Testis (tissue), 2 donors: ENCODE measurements at regions not wholly inside any gene's neighbourhood (a gene's known extent, or its start where the extent isn't known, plus 50 kb on each side); places are given as distances from the start of the nearest gene placed in this dataset.
"Not testable (repeated sequence)": the region's sequence is repeated elsewhere in the genome, so short reads cannot be mapped to it uniquely, and the experiment has no call there.

ENCODE experiments used
- DNase-seq: peaks from one replicate; pipeline ENCODE4 v3.0.0-alpha.2; 2019
- H3K27ac ChIP-seq, 2 donors: fragments of 200-600 bp; sonication (generic); one replicate each; pipeline ENCODE4 v1.5.1; 2019
- H3K27me3 ChIP-seq: fragments of 200-600 bp; sonication (generic); one replicate; pipeline ENCODE4 v1.5.1; 2019
- H3K36me3 ChIP-seq: fragments of 200-600 bp; sonication (generic); one replicate; pipeline ENCODE4 v1.5.1; 2017; ENCODE audit warnings: low read depth; ENCODE audit errors: missing control alignments
- H3K4me1 ChIP-seq: fragments of 200-600 bp; sonication (generic); one replicate; pipeline ENCODE4 v1.5.1; 2019
- H3K4me3 ChIP-seq, 2 donors: fragments of 200-600 bp; sonication (generic); one replicate each; pipeline ENCODE4 v1.5.1; 2017 to 2019
- H3K9me3 ChIP-seq: fragments of 200-600 bp; sonication (generic); one replicate; pipeline ENCODE4 v1.5.1; 2017
- CTCF ChIP-seq, 3 experiments: fragments of 450-650 bp in 2 of 3; fragments of 200-600 bp in 1 of 3; sonication (generic) in 1 of 3; IDR thresholded peaks; one replicate each; pipeline ENCODE4 v1.5.1; 2016 to 2019; ENCODE audit warnings: antibody characterized with exemption in 3 of 3, mild to moderate bottlenecking in 2 of 3, moderate library complexity in 1 of 3
- POLR2A ChIP-seq: fragments of 450-650 bp; IDR thresholded peaks from one replicate; pipeline ENCODE4 v1.6.1; 2017; ENCODE audit warnings: antibody characterized with exemption, mild to moderate bottlenecking, moderate library complexity
- WGBS, 2 donors: methylation state at CpG; one replicate each; pipeline ENCODE4 v1.1.5; 2018; 5-methylcytosine and 5-hydroxymethylcytosine counted together
- intact Hi-C: fragments of 100-400 bp; cut with DNase I; formaldehyde crosslinking; loops from one replicate; pipeline ENCODE4 v1.15.1; 2023; ENCODE audit warnings: low total_unique reads

- no peak overlapping the region for H3K27ac ChIP-seq
- TF ChIP-seq POLR2A (no peak), CTCF (IDR thresholded peaks at IDR 0.05) (no peak)
- no peaks in the 10 kb centered on the region for H3K9me3 ChIP-seq
- no peaks in the 10 kb centered on the region for H3K4me1 ChIP-seq
- no peak for DNase-seq
- no peaks in the 10 kb centered on the region for H3K36me3 ChIP-seq
- no peaks in the 10 kb centered on the region for H3K27me3 ChIP-seq
- intact Hi-C loops, result no loop called here
- H3K4me3 ChIP-seq, result no peak overlapping the region
These were observed 270.1 kb upstream of the INTU start for GRCh38 chr4:127362686-127363085.

- Histone ChIP-seq H3K9me3 (no peaks in the 10 kb centered on the region), H3K27me3 (no peaks in the 10 kb centered on the region), H3K4me1 (no peaks in the 10 kb centered on the region), H3K27ac (no peak overlapping the region), H3K36me3 (no peaks in the 10 kb centered on the region), H3K4me3 (no peak overlapping the region)
- 63 to 85% methylated on average over 3 of the region's 3 CpGs for WGBS, 2 donors
- TF ChIP-seq POLR2A (no peak), CTCF (IDR thresholded peaks at IDR 0.05) (no peak)
- intact Hi-C loops, result no loop called here
- DNase-seq, result no peak
These were observed 268.4 kb upstream of the INTU start for GRCh38 chr4:127364397-127364796.

- H3K27ac ChIP-seq, result no peak overlapping the region
- no peaks in the 10 kb centered on the region for H3K9me3 ChIP-seq
- DNase-seq, result no peak
- no peaks in the 10 kb centered on the region for H3K27me3 ChIP-seq
- intact Hi-C loops, result no loop called here
- no peak overlapping the region for H3K4me3 ChIP-seq
- H3K36me3 ChIP-seq, result no peaks in the 10 kb centered on the region
- TF ChIP-seq POLR2A (no peak), CTCF (IDR thresholded peaks at IDR 0.05) (no peak)
- no peaks in the 10 kb centered on the region for H3K4me1 ChIP-seq
These were observed 267.8 kb upstream of the INTU start for GRCh38 chr4:127364911-127365310.

- Histone ChIP-seq H3K27ac (no peak overlapping the region), H3K4me3 (no peak overlapping the region), H3K4me1 (no peaks in the 10 kb centered on the region), H3K9me3 (no peaks in the 10 kb centered on the region), H3K27me3 (no peaks in the 10 kb centered on the region), H3K36me3 (no peaks in the 10 kb centered on the region)
- no peak for DNase-seq
- WGBS, 2 donors, result 79 to 83% methylated on average over 6 of the region's 6 CpGs
- TF ChIP-seq POLR2A (no peak), CTCF (IDR thresholded peaks at IDR 0.05) (no peak)
- intact Hi-C loops, result no loop called here
These were observed 262.2 kb upstream of the INTU start for GRCh38 chr4:127370604-127371003.

GRCh38 chr4:127379499-127379898, 253.3 kb upstream of the INTU start:
- no peak overlapping the region for H3K27ac ChIP-seq
- intact Hi-C loops, result no loop called here
- no peak for TF ChIP-seq CTCF (IDR thresholded peaks at IDR 0.05)
- no peak for TF ChIP-seq POLR2A

GRCh38 chr4:127379948-127380347, 252.8 kb upstream of the INTU start:
- H3K9me3 ChIP-seq, H3K36me3 ChIP-seq, intact Hi-C loops, DNase-seq, H3K4me1 ChIP-seq, H3K27me3 ChIP-seq, H3K27ac ChIP-seq, H3K4me3 ChIP-seq: not testable (repeated sequence)
- 61 to 85% methylated on average over 3 to 18 of the region's 18 CpGs for WGBS, 2 donors

More at GRCh38 chr4:127379499-127379898, 253.3 kb upstream of the INTU start:
- Histone ChIP-seq H3K27me3 (no peaks in the 10 kb centered on the region), H3K9me3 (no peaks in the 10 kb centered on the region), H3K4me1 (no peaks in the 10 kb centered on the region), H3K4me3 (no peak overlapping the region), H3K36me3 (no peaks in the 10 kb centered on the region)
- WGBS, 2 donors, result 78 to 87% methylated on average over 6 to 7 of the region's 7 CpGs
- no peak for DNase-seq
